Stimulated activated CD4-positive, alpha-beta T cell treated with anti-CD3 and anti-CD28 coated beads, Interleukin-12 subunit alpha, Interleukin-12 subunit beta, amount 100 ng/mL, for 24 hours (primary cell): ENCODE measurements at regions not wholly inside any gene's neighbourhood (a gene's known extent, or its start where the extent isn't known, plus 50 kb on each side); places are given as distances from the start of the nearest gene placed in this dataset.

Source experiments
- DNase-seq, 2 experiments: peaks; one replicate each; pipeline ENCODE4 v3.0.0-alpha.2; 2020; ENCODE audit warnings: low read depth in 2 of 2

- DNase-seq: no peak
These were observed 380.1 kb downstream of the SHANK2 start for GRCh38 chr11:70872299-70872698.

- no peak for DNase-seq
These were observed 379.2 kb downstream of the SHANK2 start for GRCh38 chr11:70872955-70873735.

GRCh38 chr11:70873736-70874412 lies 378.5 kb downstream of the SHANK2 start:
- DNase-seq: no peak

DNA sequence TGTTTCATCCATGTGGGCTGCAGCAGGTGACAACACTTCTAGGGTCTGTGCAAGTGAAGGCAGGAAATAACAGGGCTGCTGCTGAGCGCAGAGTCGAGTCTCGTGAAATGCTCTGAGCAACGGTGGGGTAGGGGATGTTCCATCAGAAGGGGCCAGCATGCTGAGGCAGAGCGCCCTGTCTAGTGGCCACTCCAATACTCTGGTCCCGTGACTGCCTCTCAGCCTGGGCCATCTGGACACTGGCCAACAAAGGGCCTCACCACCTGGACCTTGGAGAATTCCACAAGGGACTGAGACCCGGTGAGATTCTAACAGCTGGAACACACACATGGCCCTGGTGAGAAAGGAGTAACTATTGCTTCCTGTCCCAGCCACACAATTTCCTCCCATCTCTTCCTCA lies 375.7 kb downstream of the SHANK2 start:
- DNase-seq: no peak

GRCh38 chr11:70877151-70877550 lies 375.2 kb downstream of the SHANK2 start:
- DNase-seq: no peak

DNA sequence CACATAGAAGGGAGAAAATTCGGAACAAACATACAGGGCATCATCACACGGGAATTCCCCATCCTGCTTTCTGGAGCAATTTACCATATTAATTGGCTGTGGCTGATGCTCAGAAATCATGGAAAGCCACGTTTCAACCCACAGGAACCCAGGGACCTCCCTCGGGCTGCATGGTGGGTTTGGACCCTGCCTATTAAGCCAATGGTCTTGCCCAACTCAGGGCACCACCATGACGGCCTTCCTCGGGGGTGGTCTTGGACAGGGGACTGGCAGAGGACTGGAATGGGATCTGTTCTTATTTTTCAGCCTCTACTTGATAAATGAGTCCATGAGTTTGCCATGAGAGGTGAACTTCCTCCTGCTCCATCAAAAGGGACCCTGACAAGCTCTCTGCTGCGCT lies 374.0 kb downstream of the SHANK2 start:
- DNase-seq: no peak

- DNase-seq: no peak
These were observed 372.6 kb downstream of the SHANK2 start for GRCh38 chr11:70879601-70880285.

GRCh38 chr11:70880416-70880815 lies 372.0 kb downstream of the SHANK2 start:
- no peak for DNase-seq

DNA sequence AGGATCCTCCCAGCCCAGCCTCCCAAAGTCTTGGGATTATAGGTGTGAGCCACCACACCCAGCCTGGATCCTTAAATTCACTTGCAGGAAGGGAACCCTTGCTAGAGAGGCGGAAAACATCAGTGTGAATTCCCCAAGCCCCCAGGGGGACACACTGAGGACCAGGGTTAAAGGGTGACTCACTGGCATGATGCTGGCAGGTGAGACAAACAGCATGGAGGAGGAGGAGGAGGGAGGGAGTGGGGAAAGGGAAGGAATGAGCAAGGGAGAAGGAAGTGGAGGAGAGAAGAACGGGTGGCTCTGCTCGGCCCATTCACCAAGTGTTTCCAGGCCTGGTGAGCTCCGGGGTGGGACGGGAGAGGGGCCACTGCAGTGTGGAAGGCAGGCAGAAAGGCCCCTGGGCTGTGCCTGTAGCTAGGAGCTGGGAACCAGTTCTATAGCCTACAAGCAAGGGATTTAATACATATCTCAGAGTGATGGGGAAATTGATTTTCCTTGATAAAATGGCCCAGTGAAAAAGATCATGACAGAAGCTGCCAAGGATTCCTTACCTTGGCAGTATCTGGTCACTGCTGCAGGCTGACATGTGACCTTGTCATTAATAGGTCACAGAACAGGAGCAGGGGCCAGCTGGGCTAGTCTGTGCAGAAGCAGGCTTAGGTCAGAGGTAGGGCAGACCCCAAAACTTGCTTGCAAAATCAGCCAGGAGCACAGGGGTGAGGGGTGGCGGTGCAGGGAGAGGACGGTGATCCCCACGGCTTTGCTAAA lies 370.2 kb downstream of the SHANK2 start:
- DNase-seq: no peak

DNA sequence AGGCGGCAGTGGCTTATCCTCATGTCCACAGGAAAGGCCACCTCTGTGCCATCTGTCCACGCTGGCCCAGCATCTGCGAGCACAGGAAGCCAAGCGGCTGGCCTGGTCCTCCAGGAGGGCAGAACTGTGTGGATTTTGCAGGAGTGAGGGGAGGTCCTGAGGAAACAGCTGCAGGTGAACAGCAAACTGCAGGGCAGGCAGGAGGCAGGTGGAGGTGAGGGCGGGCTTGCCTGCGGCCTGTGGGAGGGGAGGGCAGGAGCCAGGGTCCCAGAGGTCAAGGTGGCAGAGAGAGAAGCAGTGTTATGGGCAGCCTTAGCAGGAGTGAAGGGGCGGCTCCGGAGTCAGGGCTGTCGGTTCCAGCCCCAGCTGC lies 369.7 kb downstream of the SHANK2 start:
- no peak for DNase-seq

GRCh38 chr11:70883323-70883940 lies 368.9 kb downstream of the SHANK2 start:
- no peak for DNase-seq

DNA sequence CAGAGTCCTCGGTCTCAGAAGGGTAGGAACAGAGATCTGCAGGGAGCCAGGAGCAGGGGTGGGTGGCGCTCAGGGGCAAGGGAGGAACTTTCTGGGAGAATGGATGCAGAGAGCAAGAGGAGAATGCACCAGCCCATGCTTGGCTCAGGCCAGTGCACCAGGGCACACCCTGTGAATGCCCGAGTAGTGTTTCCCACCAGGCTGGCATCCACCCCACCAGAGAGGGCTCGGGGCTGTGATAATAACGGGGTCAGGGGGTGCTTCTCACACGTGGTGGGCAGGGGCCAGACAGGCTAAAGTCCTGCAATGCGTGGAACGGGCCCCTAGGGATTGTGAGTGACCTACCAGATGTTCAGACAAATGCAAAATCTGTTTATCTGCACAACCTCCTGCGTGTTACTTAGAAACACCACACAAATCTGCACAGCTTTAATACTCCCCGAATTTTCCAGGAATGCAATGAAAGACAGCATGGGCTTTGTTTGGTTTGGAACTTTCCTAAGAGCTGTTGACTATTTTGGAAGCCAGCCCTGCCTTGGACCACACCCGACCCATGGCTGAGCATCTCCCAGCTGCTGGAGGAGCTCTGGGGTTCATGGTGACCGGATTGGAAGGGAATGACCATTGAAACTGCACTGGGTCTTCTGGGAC lies 368.3 kb downstream of the SHANK2 start:
- DNase-seq: no peak

DNA sequence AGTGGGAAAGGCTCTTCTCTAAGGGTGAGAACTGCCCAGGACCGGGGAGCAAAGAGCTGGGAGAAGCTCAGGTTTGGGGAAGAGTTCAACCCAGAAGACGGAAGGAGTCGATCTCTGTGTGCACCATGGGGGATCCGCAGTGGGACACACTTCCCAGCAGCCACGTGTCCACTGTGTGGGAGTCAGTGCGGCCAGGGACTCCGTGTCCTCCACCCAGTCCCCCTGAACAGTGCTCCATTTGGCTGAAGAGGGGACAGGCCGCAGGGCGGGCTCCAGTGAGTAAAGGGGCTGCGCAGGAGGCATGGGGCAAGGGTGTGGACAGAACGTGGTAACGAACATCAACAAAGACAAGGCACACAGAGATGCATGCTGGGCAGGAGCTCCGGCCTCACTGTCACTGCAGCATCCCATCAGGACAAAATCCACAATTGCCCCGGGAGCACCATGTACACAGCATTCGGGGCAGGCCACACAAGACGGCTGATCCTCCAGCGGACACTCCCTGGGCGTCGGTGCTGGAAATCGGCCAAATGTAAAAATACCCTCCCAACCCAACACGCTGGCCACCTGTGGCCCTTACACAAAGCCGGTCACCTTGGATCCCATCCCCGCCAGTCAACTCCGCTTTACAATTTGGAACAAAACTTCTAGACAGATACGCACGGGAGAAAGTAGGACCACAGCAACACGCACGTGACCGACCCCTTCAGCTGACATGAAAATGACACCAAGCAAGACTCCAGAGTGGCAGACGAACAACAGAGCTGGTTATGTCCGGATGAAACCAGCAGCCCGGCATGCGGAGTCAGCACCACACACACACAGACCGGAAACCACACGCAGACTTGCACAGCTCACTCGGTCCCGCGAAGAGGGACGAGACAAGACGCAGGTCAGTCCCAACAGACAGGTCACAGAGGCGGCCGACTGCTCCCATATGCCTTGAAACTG lies 366.8 kb downstream of the SHANK2 start:
- no peak for DNase-seq

DNA sequence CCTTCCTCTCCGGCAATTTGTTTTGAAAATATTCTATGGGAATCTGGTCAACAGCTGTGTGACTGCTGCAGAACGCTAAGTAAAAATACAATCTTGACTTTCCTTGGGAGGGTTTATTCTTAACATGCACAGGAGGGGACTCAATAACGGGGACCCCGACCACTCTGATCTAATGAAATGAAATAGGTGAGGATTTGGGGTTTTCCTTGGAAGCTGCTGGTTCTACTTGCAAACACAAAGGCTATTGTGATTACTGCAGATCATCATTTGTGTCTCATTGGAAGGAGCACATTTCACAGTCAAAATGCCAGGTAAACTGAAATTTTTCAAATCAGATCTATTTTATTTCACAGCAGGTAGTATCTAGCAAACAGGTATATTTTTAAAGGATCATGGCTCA lies 366.1 kb downstream of the SHANK2 start:
- no peak for DNase-seq

GRCh38 chr11:70886676-70887541 lies 365.5 kb downstream of the SHANK2 start:
- no peak for DNase-seq

GRCh38 chr11:70887542-70887827 lies 364.9 kb downstream of the SHANK2 start:
- no peak for DNase-seq

DNA sequence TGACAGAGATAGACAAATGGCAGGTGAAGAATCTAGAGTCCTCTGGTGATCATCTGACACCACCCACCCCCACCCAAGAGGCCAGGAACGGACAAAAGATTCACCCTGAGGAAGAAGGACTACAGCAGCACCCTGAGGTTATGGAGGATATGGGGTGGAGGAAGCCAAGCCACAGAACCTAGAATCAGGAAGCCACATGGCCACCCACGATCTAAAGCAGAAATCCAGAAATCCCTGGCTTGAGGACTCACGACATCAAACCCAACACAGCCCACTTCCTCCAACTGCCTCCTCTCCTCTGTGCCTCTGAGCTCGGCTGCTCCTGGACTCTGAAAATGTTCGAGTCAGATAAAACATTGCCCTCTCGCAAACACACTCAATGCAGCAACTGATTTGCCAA lies 364.3 kb downstream of the SHANK2 start:
- DNase-seq: no peak

GRCh38 chr11:70889411-70889810 lies 363.0 kb downstream of the SHANK2 start:
- DNase-seq: no peak

DNA sequence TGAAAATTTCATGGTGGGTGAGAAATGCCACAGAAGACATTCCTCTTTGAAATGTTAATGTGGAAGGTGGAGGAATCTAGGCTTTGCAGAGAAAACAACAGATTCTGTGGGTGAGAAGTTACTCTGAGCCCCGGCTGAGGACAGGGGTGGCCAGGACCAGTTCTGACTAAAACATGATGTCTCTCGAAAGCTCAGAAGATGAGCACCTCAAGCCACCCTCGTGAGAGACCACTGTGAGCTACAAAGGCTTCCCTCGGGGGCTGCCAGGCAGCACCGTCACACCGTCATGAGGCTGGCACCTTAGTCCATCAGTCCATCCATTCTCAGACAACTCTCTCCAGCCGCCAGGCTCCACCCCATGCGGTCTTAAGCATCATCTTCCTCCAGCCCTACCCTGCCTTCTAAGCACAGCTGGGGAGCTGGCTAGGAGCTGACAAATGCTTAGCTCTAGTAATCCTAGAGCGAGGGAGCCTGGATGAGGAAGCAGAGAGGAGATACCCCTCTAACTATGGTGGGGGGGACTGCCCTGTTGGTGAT lies 360.5 kb downstream of the SHANK2 start:
- DNase-seq: no peak
